Smooth muscle cell (in vitro differentiated cells): ENCODE measurements at regions not wholly inside any gene's neighbourhood (a gene's known extent, or its start where the extent isn't known, plus 50 kb on each side); places are given as distances from the start of the nearest gene placed in this dataset.

Source experiments
- DNase-seq: peaks from one replicate; lab custom pipeline; 2025; ENCODE audit not compliant: unreplicated experiment; lab: John Stamatoyannopoulos, UW
- H2AFZ ChIP-seq: fragments of 200-600 bp; sonication (generic); 2 replicates; pipeline ENCODE4 v1.6.0; 2016; ENCODE audit warnings: antibody characterized with exemption, low read depth, mild to moderate bottlenecking
- H3F3A ChIP-seq: fragments of 200-600 bp; sonication (generic); 2 replicates; pipeline ENCODE4 v1.6.0; 2017; ENCODE audit warnings: antibody characterized with exemption, low read depth
- H3K27ac ChIP-seq: fragments of 200-600 bp; sonication (generic); 2 replicates; pipeline ENCODE4 v1.5.1; 2016; ENCODE audit warnings: low read depth, mild to moderate bottlenecking
- H3K27me3 ChIP-seq: fragments of 200-600 bp; sonication (generic); 2 replicates; pipeline ENCODE4 v1.6.1; 2016; ENCODE audit warnings: low read depth, mild to moderate bottlenecking
- H3K36me3 ChIP-seq: fragments of 200-600 bp; sonication (generic); 2 replicates; pipeline ENCODE4 v1.5.1; 2016; ENCODE audit warnings: low read depth
- H3K4me1 ChIP-seq: fragments of 200-600 bp; sonication (generic); 2 replicates; pipeline ENCODE4 v1.5.1; 2016; ENCODE audit warnings: low read depth
- H3K4me2 ChIP-seq: fragments of 200-600 bp; sonication (generic); 2 replicates; pipeline ENCODE4 v1.6.0; 2016; ENCODE audit warnings: mild to moderate bottlenecking
- H3K4me3 ChIP-seq: fragments of 200-600 bp; sonication (generic); 2 replicates; pipeline ENCODE4 v1.5.1; 2016; ENCODE audit warnings: mild to moderate bottlenecking
- H3K79me2 ChIP-seq: fragments of 200-600 bp; sonication (generic); 2 replicates; pipeline ENCODE4 v1.6.0; 2016; ENCODE audit warnings: low read depth, mild to moderate bottlenecking
- H3K9ac ChIP-seq: fragments of 200-600 bp; sonication (generic); 2 replicates; pipeline ENCODE4 v1.6.0; 2016; ENCODE audit warnings: low read depth
- H3K9me3 ChIP-seq: fragments of 200-600 bp; sonication (generic); replicated peaks from 2 replicates; pipeline ENCODE4 v1.5.1; 2016; ENCODE audit warnings: low read depth
- H4K20me1 ChIP-seq: fragments of 200-600 bp; sonication (generic); 2 replicates; pipeline ENCODE4 v1.6.0; 2016; ENCODE audit warnings: low read depth
- WGBS: methylation state at CpG from one replicate; pipeline ENCODE4 v1.1.7; 2016; ENCODE audit warnings: low lambda C conversion rate; 5-methylcytosine and 5-hydroxymethylcytosine counted together
- TF ChIP-seq, protein P1 (sequence below): fragments of 200-600 bp; sonication (generic); IDR thresholded peaks from 2 replicates; pipeline ENCODE4 v1.5.1; 2017; ENCODE audit warnings: borderline replicate concordance, mild to moderate bottlenecking, antibody characterized with exemption; ENCODE audit not compliant: insufficient read depth, poor library complexity, severe bottlenecking

DNA sequence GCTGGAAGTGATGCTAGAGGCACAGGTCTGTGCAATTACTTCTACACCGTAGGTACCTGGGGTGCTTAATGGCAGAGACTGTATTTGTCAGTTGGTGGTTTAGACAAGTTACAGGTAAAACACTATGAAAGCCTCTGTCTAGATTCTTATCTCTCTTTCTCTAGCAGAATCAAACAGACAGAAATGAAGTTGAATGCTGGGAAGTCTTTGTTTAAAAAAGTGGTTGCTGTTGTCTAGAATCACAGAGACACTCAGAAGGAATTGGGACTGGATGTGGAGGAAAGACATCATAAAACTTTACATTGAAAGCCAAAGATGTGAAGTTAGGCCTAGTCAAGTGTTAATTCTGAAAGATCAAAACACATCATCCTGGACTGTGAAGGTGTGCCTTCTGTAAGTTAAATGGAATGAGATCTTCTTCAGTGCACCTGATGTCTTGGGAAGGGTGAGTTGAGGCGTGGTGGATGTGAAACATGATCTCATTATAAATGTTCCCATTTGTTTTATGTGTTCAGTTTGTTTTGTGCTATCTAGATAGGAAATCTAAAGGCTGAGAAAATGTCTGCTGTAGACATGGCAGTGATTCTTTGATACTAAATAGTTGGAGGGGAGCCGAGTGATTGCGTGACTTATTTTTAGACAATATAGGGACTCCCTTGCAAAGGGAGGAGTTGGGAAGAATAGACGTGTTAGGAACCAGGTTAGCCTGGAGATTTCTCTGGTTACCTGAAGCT lies 290.2 kb downstream of the SOX4 start:
- H3K27ac ChIP-seq, result peak overlapping the region; percentile 90
- no peaks in the 10 kb centered on the region for H3K79me2 ChIP-seq
- no peaks in the 10 kb centered on the region for H3K9me3 ChIP-seq
- peak overlapping the region; percentile 71 for H3K4me2 ChIP-seq
- 84% methylated on average over 5 of the region's 5 CpGs for WGBS
- TF ChIP-seq, protein P1, sequence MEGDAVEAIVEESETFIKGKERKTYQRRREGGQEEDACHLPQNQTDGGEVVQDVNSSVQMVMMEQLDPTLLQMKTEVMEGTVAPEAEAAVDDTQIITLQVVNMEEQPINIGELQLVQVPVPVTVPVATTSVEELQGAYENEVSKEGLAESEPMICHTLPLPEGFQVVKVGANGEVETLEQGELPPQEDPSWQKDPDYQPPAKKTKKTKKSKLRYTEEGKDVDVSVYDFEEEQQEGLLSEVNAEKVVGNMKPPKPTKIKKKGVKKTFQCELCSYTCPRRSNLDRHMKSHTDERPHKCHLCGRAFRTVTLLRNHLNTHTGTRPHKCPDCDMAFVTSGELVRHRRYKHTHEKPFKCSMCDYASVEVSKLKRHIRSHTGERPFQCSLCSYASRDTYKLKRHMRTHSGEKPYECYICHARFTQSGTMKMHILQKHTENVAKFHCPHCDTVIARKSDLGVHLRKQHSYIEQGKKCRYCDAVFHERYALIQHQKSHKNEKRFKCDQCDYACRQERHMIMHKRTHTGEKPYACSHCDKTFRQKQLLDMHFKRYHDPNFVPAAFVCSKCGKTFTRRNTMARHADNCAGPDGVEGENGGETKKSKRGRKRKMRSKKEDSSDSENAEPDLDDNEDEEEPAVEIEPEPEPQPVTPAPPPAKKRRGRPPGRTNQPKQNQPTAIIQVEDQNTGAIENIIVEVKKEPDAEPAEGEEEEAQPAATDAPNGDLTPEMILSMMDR, result no peak
- no peaks in the 10 kb centered on the region for H3K36me3 ChIP-seq
- H3K4me1 ChIP-seq, result peaks cover 26% of the 10 kb centered on the region
- H3K27me3 ChIP-seq, result no peaks in the 10 kb centered on the region
- H2AFZ ChIP-seq, result no peak overlapping the region
- H3F3A ChIP-seq, result peaks cover 27% of the 10 kb centered on the region
- DNase-seq, result no peak
- no peak overlapping the region for H3K9ac ChIP-seq
- H4K20me1 ChIP-seq, result no peaks in the 10 kb centered on the region
- no peak overlapping the region for H3K4me3 ChIP-seq

DNA sequence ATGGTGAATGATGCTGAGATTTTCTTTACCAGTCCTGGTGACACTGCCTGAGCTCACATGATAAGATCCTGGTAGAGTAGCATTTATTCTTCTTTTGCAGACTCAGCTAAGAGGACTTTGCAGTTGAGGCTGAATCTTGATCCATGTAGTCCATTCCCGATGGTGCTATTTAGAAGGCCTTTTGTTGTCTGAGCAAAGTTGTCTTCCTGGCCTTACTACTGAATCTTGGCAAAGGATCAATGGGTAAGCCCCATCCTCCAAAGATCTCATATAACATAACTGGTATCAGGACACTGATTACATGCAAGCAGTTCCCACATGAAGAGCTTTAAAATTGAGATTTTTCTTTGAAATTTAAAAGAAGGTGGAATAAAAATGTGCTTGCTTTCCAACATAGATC lies 291.6 kb downstream of the SOX4 start:
- no peak for DNase-seq
- Histone ChIP-seq H3K79me2 (no peaks in the 10 kb centered on the region), H4K20me1 (no peaks in the 10 kb centered on the region), H3K9ac (no peak overlapping the region), H3F3A (peaks cover 27% of the 10 kb centered on the region), H3K27me3 (no peaks in the 10 kb centered on the region), H3K4me2 (peak overlapping the region; percentile 71), H3K4me1 (peaks cover 26% of the 10 kb centered on the region), H3K27ac (peak overlapping the region; percentile 90), H3K9me3 (no peaks in the 10 kb centered on the region), H3K4me3 (no peak overlapping the region), H2AFZ (no peak overlapping the region), H3K36me3 (no peaks in the 10 kb centered on the region)
- TF ChIP-seq, protein P1, result no peak
- 38% methylated on average over 1 of the region's 1 CpG for WGBS

DNA sequence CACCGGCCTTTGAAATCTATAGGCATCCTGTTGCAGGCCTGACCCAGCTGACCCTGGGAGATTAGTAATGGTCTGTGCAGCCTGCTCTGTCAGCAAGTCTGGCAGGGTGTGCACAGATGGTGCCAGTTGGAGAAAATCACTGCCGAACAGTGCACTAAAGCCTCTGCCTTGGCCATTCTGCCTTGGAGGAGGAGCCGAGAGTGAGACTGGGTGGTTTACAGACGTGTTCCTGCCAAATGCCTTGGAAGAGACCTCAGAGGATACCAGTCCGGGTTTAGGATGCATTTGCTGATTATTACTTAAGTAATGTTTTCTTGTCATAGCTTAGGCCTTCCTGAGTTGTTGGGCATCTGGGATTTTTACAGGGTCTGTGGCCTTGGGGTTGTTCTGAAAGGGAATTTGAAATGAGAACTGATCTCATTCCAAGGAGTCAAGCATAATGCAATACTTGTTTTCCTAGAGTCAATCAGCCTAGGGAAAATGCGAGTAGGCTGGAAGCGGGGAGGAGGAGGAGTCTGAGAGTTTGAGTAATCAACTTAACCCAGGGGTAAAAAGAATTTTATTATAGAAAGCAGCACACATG lies 292.1 kb downstream of the SOX4 start:
- peak; percentile 21 for DNase-seq
- no peak overlapping the region for H3K4me3 ChIP-seq
- H3K9ac ChIP-seq, result peak overlapping the region; percentile 35
- H3K4me1 ChIP-seq, result peaks cover 26% of the 10 kb centered on the region
- H3K4me2 ChIP-seq, result peak overlapping the region; percentile 71
- no peaks in the 10 kb centered on the region for H3K9me3 ChIP-seq
- H4K20me1 ChIP-seq, result no peaks in the 10 kb centered on the region
- no peak overlapping the region for H2AFZ ChIP-seq
- H3K27ac ChIP-seq, result peak overlapping the region; percentile 90
- H3K79me2 ChIP-seq, result no peaks in the 10 kb centered on the region
- WGBS, result 4% methylated on average over 7 of the region's 7 CpGs
- TF ChIP-seq, protein P1, result no peak
- H3F3A ChIP-seq, result peaks cover 27% of the 10 kb centered on the region
- no peaks in the 10 kb centered on the region for H3K27me3 ChIP-seq
- H3K36me3 ChIP-seq, result no peaks in the 10 kb centered on the region
